ENCODE measurements at regions not wholly inside any gene's neighbourhood (a gene's known extent, or its start where the extent isn't known, plus 50 kb on each side); places are given as distances from the start of the nearest gene placed in this dataset.

DNA sequence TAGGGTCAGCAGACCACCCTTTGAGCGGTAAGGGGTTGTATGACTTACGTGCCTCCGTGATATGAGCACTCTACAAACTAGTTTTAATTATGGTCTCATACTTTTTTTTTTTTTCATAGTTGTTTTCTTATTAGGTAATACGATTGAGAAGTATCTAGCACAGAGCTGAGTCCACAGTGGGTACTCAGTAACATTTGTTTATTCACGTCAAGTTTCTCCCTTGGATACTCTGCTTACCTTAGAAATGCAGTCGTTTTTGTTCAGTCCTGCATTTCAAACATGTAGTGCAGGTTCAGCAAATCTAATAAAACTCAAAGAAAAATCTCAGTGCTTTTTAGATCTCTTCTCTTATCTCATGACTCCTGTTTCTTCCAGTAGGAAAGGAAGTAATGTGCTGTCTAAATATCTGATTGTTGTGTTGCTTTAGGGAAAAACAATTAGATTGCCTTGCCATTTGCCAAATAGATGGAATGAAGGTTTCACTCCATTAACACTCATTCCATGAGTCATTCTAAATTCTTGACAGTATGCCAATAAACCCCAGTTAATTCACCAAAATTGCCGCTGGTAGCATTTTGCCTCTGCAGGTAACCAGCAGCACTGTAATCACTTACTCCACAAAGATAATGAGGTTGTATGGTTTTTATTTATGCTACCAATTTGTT lies 118.9 kb downstream of the PTCSC3 start:
- TF ChIP-seq POLR2A (IDR thresholded peaks at IDR 0.05) (no peak), POLR2AphosphoS5 (IDR thresholded peaks at IDR 0.05) (no peak), EP300 (IDR thresholded peaks at IDR 0.05) (no peak)
- TF ChIP-seq, protein P1, sequence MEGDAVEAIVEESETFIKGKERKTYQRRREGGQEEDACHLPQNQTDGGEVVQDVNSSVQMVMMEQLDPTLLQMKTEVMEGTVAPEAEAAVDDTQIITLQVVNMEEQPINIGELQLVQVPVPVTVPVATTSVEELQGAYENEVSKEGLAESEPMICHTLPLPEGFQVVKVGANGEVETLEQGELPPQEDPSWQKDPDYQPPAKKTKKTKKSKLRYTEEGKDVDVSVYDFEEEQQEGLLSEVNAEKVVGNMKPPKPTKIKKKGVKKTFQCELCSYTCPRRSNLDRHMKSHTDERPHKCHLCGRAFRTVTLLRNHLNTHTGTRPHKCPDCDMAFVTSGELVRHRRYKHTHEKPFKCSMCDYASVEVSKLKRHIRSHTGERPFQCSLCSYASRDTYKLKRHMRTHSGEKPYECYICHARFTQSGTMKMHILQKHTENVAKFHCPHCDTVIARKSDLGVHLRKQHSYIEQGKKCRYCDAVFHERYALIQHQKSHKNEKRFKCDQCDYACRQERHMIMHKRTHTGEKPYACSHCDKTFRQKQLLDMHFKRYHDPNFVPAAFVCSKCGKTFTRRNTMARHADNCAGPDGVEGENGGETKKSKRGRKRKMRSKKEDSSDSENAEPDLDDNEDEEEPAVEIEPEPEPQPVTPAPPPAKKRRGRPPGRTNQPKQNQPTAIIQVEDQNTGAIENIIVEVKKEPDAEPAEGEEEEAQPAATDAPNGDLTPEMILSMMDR (IDR thresholded peaks at IDR 0.05) = no peak
